ENCODE measurements at regions not wholly inside any gene's neighbourhood (a gene's known extent, or its start where the extent isn't known, plus 50 kb on each side); places are given as distances from the start of the nearest gene placed in this dataset.

- no peak for DNase-seq
These were observed 140.7 kb downstream of the KCTD12 start for GRCh38 chr13:76745261-76746200.

- DNase-seq, result no peak
These were observed 144.6 kb downstream of the KCTD12 start for GRCh38 chr13:76741624-76742023.

- no peak for DNase-seq
These were observed 145.2 kb downstream of the KCTD12 start for GRCh38 chr13:76741046-76741445.

GRCh38 chr13:76738616-76739015 lies 147.6 kb downstream of the KCTD12 start:
- DNase-seq, result no peak

- no peak for DNase-seq
These were observed 148.7 kb downstream of the KCTD12 start for GRCh38 chr13:76737526-76737925.

GRCh38 chr13:76735641-76736040 lies 150.6 kb downstream of the KCTD12 start:
- DNase-seq, result no peak

- no peak for DNase-seq
These were observed 152.5 kb downstream of the KCTD12 start for GRCh38 chr13:76733671-76734070.

GRCh38 chr13:76732367-76732766 lies 153.8 kb downstream of the KCTD12 start:
- DNase-seq, result no peak

GRCh38 chr13:76730220-76730619 lies 156.0 kb downstream of the KCTD12 start:
- DNase-seq, result no peak

GRCh38 chr13:76729691-76730090 lies 156.5 kb downstream of the KCTD12 start:
- no peak for DNase-seq

GRCh38 chr13:76725896-76726295 lies 160.3 kb downstream of the KCTD12 start:
- no peak for DNase-seq

GRCh38 chr13:76725211-76725610 lies 161.0 kb downstream of the KCTD12 start:
- no peak for DNase-seq

GRCh38 chr13:76724421-76724820 lies 161.8 kb downstream of the KCTD12 start:
- DNase-seq, result no peak

GRCh38 chr13:76723551-76724232 lies 162.5 kb downstream of the KCTD12 start:
- DNase-seq, result no peak

GRCh38 chr13:76722782-76723181 lies 163.4 kb downstream of the KCTD12 start:
- DNase-seq, result no peak

- no peak for DNase-seq
These were observed 165.4 kb downstream of the KCTD12 start for GRCh38 chr13:76720821-76721220.

GRCh38 chr13:76720416-76720815 lies 165.8 kb downstream of the KCTD12 start:
- DNase-seq, result no peak

- DNase-seq, result no peak
These were observed 166.2 kb downstream of the KCTD12 start for GRCh38 chr13:76719955-76720354.

- DNase-seq, result no peak
These were observed 169.1 kb downstream of the KCTD12 start for GRCh38 chr13:76717092-76717491.

GRCh38 chr13:76715621-76716020 lies 170.6 kb downstream of the KCTD12 start:
- DNase-seq, result no peak

GRCh38 chr13:76715075-76715474 lies 171.1 kb downstream of the KCTD12 start:
- no peak for DNase-seq

GRCh38 chr13:76713280-76713679 lies 172.9 kb downstream of the KCTD12 start:
- DNase-seq, result no peak

GRCh38 chr13:76711550-76712182 lies 174.5 kb downstream of the KCTD12 start:
- peak; percentile 58 for DNase-seq

GRCh38 chr13:76709851-76710250 lies 176.4 kb downstream of the KCTD12 start:
- DNase-seq, result no peak

All from right forelimb (tissue), 1 donor.